ENCODE measurements at regions not wholly inside any gene's neighbourhood (a gene's known extent, or its start where the extent isn't known, plus 50 kb on each side); places are given as distances from the start of the nearest gene placed in this dataset.
A peak's percentile ranks its signal among the peaks of the same experiment; 100 is the strongest.

GRCh38 chr2:3132966-3133365 lies 244.7 kb downstream of the EIPR1 start:
- H3K36me3 ChIP-seq = no peaks in the 10 kb centered on the region

DNA sequence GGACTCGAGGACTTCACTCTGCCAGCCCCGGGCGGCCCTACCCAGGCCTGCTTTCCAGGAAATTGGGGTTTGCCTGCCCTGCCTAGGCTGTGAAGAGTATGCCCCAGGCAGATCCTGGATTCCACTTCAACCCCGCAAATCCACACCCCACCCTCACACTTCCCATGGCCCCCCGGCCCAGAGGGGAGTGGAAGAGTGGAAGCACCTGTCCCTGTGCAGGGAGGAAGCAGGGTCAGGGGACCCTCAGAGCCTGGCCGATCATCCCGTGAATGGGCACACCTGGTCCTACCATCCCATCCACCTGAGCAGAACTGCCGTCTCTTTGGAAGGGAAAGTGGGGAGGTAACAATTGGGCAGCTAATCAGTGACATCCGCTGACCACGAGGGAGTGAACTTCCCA lies 245.2 kb downstream of the EIPR1 start:
- no peaks in the 10 kb centered on the region for H3K9me3 ChIP-seq
- peaks cover 23% of the 10 kb centered on the region for H3K27me3 ChIP-seq
- TF ChIP-seq EP300 (IDR thresholded peaks at IDR 0.05) (no peak), CTCF (IDR thresholded peaks at IDR 0.05) (no peak), POLR2AphosphoS5 (IDR thresholded peaks at IDR 0.05) (no peak), POLR2A (IDR thresholded peaks at IDR 0.05) (no peak)
- 93% methylated on average over 3 of the region's 10 CpGs for WGBS
- H3K27ac ChIP-seq = no peak overlapping the region
- H3K36me3 ChIP-seq = no peaks in the 10 kb centered on the region
- no peaks in the 10 kb centered on the region for H3K4me1 ChIP-seq
- H3K4me3 ChIP-seq = no peak overlapping the region
- DNase-seq (ENCODE audit: low spot score in 2 of 2) = peak in 1 of 2 donors; percentile 72

More at GRCh38 chr2:3132966-3133365, 244.7 kb downstream of the EIPR1 start:
- Histone ChIP-seq H3K27ac (no peak overlapping the region), H3K27me3 (peaks cover 23% of the 10 kb centered on the region), H3K4me3 (no peak overlapping the region), H3K9me3 (no peaks in the 10 kb centered on the region), H3K4me1 (no peaks in the 10 kb centered on the region)
- peak in 1 of 2 donors; percentile 28 for DNase-seq (ENCODE audit: low spot score in 2 of 2)
- 84% methylated on average over 11 of the region's 11 CpGs for WGBS
- TF ChIP-seq POLR2A (IDR thresholded peaks at IDR 0.05) = no peak
- no peak for TF ChIP-seq POLR2AphosphoS5 (IDR thresholded peaks at IDR 0.05)
- no peak for TF ChIP-seq EP300 (IDR thresholded peaks at IDR 0.05)
- TF ChIP-seq CTCF (IDR thresholded peaks at IDR 0.05) = no peak

DNA sequence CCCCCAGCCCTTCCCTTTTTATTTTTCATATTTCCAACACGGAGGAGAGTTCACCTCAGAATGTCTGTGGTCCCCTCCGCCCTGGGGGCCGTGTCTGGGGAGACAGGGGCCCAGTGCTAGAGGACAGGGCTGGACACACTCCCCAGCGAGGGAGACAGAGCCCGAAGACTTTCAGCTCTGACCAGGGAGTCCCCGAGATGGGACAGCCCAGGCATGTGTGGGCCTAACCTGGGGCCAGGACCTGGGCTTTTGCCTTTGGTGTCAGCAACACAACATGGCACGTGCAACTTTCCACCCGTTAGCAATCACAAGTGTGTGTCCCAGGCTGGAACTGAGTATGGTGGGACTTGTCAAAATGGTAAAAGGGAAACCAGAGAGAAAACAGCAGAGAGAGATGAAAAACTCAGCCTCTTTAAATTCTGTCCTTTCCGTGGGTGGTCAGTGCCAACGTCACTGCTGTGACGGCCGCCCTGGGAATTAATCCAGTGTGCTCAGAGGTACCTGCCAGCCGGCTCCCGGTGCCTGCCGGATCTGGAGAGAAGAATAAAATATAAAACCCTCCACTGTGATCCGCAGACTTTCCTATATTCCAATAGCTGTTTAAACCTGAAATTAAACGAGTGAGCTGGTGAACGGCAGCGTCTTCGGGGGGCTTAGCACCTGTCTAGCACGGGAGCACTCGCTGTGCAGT lies 245.8 kb downstream of the EIPR1 start:
- Histone ChIP-seq H3K36me3 (no peaks in the 10 kb centered on the region), H3K4me3 (no peak overlapping the region), H3K9me3 (no peaks in the 10 kb centered on the region), H3K4me1 (no peaks in the 10 kb centered on the region), H3K27me3 (peaks cover 23% of the 10 kb centered on the region), H3K27ac (no peak overlapping the region)
- no peak for TF ChIP-seq EP300 (IDR thresholded peaks at IDR 0.05)
- TF ChIP-seq CTCF (IDR thresholded peaks at IDR 0.05) = no peak
- TF ChIP-seq POLR2AphosphoS5 (IDR thresholded peaks at IDR 0.05) = no peak
- no peak for TF ChIP-seq POLR2A (IDR thresholded peaks at IDR 0.05)
- DNase-seq (ENCODE audit: low spot score in 2 of 2) = peak in 1 of 2 donors; percentile 65
- 65% methylated on average over 19 of the region's 22 CpGs for WGBS

DNA sequence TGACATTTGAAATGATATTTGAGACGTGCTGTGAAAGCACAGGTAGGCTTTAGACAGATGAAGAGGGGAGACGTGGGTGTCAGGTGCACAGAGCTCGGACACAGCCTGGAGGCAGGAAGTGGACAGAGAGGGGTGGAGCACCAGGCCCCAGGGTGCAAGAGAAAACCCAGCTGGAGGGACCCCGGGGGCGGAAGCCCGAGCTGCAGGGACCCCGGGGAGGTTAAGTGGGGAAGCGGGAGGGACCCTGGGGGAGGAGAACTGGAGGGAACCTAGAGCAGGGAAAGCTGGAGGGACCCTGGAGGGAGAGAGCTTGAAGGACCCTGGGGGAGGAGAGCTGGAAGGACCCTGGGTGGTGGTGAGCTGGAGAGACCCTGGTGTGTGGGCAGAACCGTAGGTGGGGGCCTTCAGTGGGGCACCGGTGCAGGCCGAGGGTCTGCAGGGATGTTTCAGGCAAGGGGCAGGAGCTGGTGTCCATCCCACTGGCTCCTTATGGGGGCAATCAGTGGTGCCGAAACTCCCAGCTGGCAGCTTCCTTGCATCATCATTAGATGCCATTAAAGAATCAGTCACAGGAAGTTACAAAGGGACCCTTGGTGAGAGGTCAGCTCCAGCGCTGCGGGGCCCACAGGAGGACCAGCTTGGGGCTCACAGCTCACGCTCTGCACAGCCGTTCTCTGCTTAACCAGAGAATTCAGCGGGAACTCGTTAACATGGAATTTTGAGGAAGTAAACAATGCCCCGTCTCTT lies 246.6 kb downstream of the EIPR1 start:
- TF ChIP-seq POLR2AphosphoS5 (IDR thresholded peaks at IDR 0.05) (no peak), CTCF (IDR thresholded peaks at IDR 0.05) (no peak), POLR2A (IDR thresholded peaks at IDR 0.05) (no peak), EP300 (IDR thresholded peaks at IDR 0.05) (no peak)
- H3K27ac ChIP-seq = no peak overlapping the region
- no peaks in the 10 kb centered on the region for H3K4me1 ChIP-seq
- no peak overlapping the region for H3K4me3 ChIP-seq
- H3K9me3 ChIP-seq = no peaks in the 10 kb centered on the region
- H3K36me3 ChIP-seq = no peaks in the 10 kb centered on the region
- 61% methylated on average over 16 of the region's 19 CpGs for WGBS
- peaks cover 23% of the 10 kb centered on the region for H3K27me3 ChIP-seq
- peak in 1 of 2 donors; percentile 75 for DNase-seq (ENCODE audit: low spot score in 2 of 2)

DNA sequence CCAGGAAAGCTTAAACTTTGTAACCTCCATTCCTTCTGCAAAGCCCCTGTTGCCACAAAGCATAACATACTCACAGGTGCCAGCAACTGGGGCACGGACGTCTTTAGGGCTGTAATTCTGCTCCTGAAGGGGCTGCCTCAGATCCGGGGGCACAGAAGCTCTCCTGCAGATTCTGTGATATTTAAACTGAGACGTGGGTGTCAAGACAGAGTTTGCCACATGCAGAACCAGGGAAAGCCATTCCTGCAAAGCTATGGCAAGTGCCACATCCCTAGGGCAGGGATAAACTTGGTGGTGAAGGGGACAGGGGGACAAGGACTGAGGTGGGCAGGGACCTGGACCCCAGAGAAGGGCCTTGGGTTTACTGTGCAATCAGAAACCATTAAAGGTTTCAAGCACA lies 247.2 kb downstream of the EIPR1 start:
- peaks cover 23% of the 10 kb centered on the region for H3K27me3 ChIP-seq
- no peaks in the 10 kb centered on the region for H3K4me1 ChIP-seq
- no peak overlapping the region for H3K27ac ChIP-seq
- TF ChIP-seq CTCF (IDR thresholded peaks at IDR 0.05) (no peak), POLR2AphosphoS5 (IDR thresholded peaks at IDR 0.05) (no peak), EP300 (IDR thresholded peaks at IDR 0.05) (no peak), POLR2A (IDR thresholded peaks at IDR 0.05) (no peak)
- WGBS = 74% methylated on average over 4 of the region's 4 CpGs
- no peaks in the 10 kb centered on the region for H3K9me3 ChIP-seq
- peak in 1 of 2 donors; percentile 4 for DNase-seq (ENCODE audit: low spot score in 2 of 2)
- H3K4me3 ChIP-seq = no peak overlapping the region
- no peaks in the 10 kb centered on the region for H3K36me3 ChIP-seq

Data from suprapubic skin (tissue), 4 donors.